ENCODE measurements at regions not wholly inside any gene's neighbourhood (a gene's known extent, or its start where the extent isn't known, plus 50 kb on each side); places are given as distances from the start of the nearest gene placed in this dataset.

GRCh38 chr20:48070991-48071652 lies 285.8 kb upstream of the SULF2 start:
- WGBS (ENCODE audit: insufficient coverage, low lambda C conversion rate) = no CpG with 5 or more reads among the region's 5 CpGs
- no peak for DNase-seq

GRCh38 chr20:48069596-48069995 lies 284.3 kb upstream of the SULF2 start:
- Histone ChIP-seq H3K4me1 (ENCODE audit: control insufficient read depth, insufficient read depth, low read length) (no peaks in the 10 kb centered on the region), H3K27me3 (ENCODE audit: control insufficient read depth, insufficient read depth, low read length) (no peaks in the 10 kb centered on the region), H3K4me3 (ENCODE audit: low read length) (no peak overlapping the region), H3K27ac (ENCODE audit: low read length) (no peak overlapping the region), H3K9me3 (ENCODE audit: control insufficient read depth, low read depth, low read length) (no peaks in the 10 kb centered on the region), H3K36me3 (ENCODE audit: control insufficient read depth, insufficient read depth, low read length) (no peaks in the 10 kb centered on the region)
- DNase-seq = no peak
- no CpG with 5 or more reads among the region's 3 CpGs for WGBS (ENCODE audit: insufficient coverage, low lambda C conversion rate)

More at GRCh38 chr20:48070991-48071652, 285.8 kb upstream of the SULF2 start:
- no peak overlapping the region for H3K27ac ChIP-seq (ENCODE audit: low read length)
- H3K4me3 ChIP-seq (ENCODE audit: low read length) = no peak overlapping the region
- no peaks in the 10 kb centered on the region for H3K4me1 ChIP-seq (ENCODE audit: control insufficient read depth, insufficient read depth, low read length)
- H3K27me3 ChIP-seq (ENCODE audit: control insufficient read depth, insufficient read depth, low read length) = no peaks in the 10 kb centered on the region
- no peaks in the 10 kb centered on the region for H3K9me3 ChIP-seq (ENCODE audit: control insufficient read depth, low read depth, low read length)
- no peaks in the 10 kb centered on the region for H3K36me3 ChIP-seq (ENCODE audit: control insufficient read depth, insufficient read depth, low read length)

- H3K4me1 ChIP-seq (ENCODE audit: control insufficient read depth, insufficient read depth, low read length) = no peaks in the 10 kb centered on the region
- H3K27ac ChIP-seq (ENCODE audit: low read length) = no peak overlapping the region
- no peak for DNase-seq
- no peaks in the 10 kb centered on the region for H3K9me3 ChIP-seq (ENCODE audit: control insufficient read depth, low read depth, low read length)
- H3K36me3 ChIP-seq (ENCODE audit: control insufficient read depth, insufficient read depth, low read length) = no peaks in the 10 kb centered on the region
- no peaks in the 10 kb centered on the region for H3K27me3 ChIP-seq (ENCODE audit: control insufficient read depth, insufficient read depth, low read length)
- H3K4me3 ChIP-seq (ENCODE audit: low read length) = no peak overlapping the region
- WGBS (ENCODE audit: insufficient coverage, low lambda C conversion rate) = no CpG with 5 or more reads among the region's 3 CpGs
These were observed 281.6 kb upstream of the SULF2 start for GRCh38 chr20:48066851-48067250.

- DNase-seq = no peak
- no peaks in the 10 kb centered on the region for H3K36me3 ChIP-seq (ENCODE audit: control insufficient read depth, insufficient read depth, low read length)
- no peak overlapping the region for H3K4me3 ChIP-seq (ENCODE audit: low read length)
- WGBS (ENCODE audit: insufficient coverage, low lambda C conversion rate) = 100% methylated on average over 1 of the region's 13 CpGs
- no peaks in the 10 kb centered on the region for H3K4me1 ChIP-seq (ENCODE audit: control insufficient read depth, insufficient read depth, low read length)
- no peaks in the 10 kb centered on the region for H3K27me3 ChIP-seq (ENCODE audit: control insufficient read depth, insufficient read depth, low read length)
- H3K27ac ChIP-seq (ENCODE audit: low read length) = no peak overlapping the region
- H3K9me3 ChIP-seq (ENCODE audit: control insufficient read depth, low read depth, low read length) = no peaks in the 10 kb centered on the region
These were observed 281.0 kb upstream of the SULF2 start for GRCh38 chr20:48066246-48066645.

GRCh38 chr20:48065833-48066232 lies 280.6 kb upstream of the SULF2 start:
- H3K4me1 ChIP-seq (ENCODE audit: control insufficient read depth, insufficient read depth, low read length) = no peaks in the 10 kb centered on the region
- no peak overlapping the region for H3K4me3 ChIP-seq (ENCODE audit: low read length)
- H3K9me3 ChIP-seq (ENCODE audit: control insufficient read depth, low read depth, low read length) = no peaks in the 10 kb centered on the region
- no peak overlapping the region for H3K27ac ChIP-seq (ENCODE audit: low read length)
- whole genome bisulfite sequencing (ENCODE audit: insufficient coverage, low lambda C conversion rate) = no CpG with 5 or more reads among the region's 1 CpG
- no peaks in the 10 kb centered on the region for H3K27me3 ChIP-seq (ENCODE audit: control insufficient read depth, insufficient read depth, low read length)
- DNase-seq = no peak
- H3K36me3 ChIP-seq (ENCODE audit: control insufficient read depth, insufficient read depth, low read length) = no peaks in the 10 kb centered on the region

GRCh38 chr20:48064929-48065328 lies 279.6 kb upstream of the SULF2 start:
- H3K27ac ChIP-seq (ENCODE audit: low read length) = no peak overlapping the region
- no peaks in the 10 kb centered on the region for H3K27me3 ChIP-seq (ENCODE audit: control insufficient read depth, insufficient read depth, low read length)
- H3K9me3 ChIP-seq (ENCODE audit: control insufficient read depth, low read depth, low read length) = no peaks in the 10 kb centered on the region
- no CpG with 5 or more reads among the region's 4 CpGs for WGBS (ENCODE audit: insufficient coverage, low lambda C conversion rate)
- no peaks in the 10 kb centered on the region for H3K36me3 ChIP-seq (ENCODE audit: control insufficient read depth, insufficient read depth, low read length)
- H3K4me3 ChIP-seq (ENCODE audit: low read length) = no peak overlapping the region
- DNase-seq = no peak
- no peaks in the 10 kb centered on the region for H3K4me1 ChIP-seq (ENCODE audit: control insufficient read depth, insufficient read depth, low read length)

- Histone ChIP-seq H3K36me3 (ENCODE audit: control insufficient read depth, insufficient read depth, low read length) (no peaks in the 10 kb centered on the region), H3K9me3 (ENCODE audit: control insufficient read depth, low read depth, low read length) (peaks cover 8% of the 10 kb centered on the region), H3K4me1 (ENCODE audit: control insufficient read depth, insufficient read depth, low read length) (no peaks in the 10 kb centered on the region), H3K27ac (ENCODE audit: low read length) (no peak overlapping the region), H3K4me3 (ENCODE audit: low read length) (no peak overlapping the region), H3K27me3 (ENCODE audit: control insufficient read depth, insufficient read depth, low read length) (no peaks in the 10 kb centered on the region)
- no peak for DNase-seq
- WGBS (ENCODE audit: insufficient coverage, low lambda C conversion rate) = 89% methylated on average over 3 of the region's 16 CpGs
These were observed 275.8 kb upstream of the SULF2 start for GRCh38 chr20:48060841-48061720.

GRCh38 chr20:48058611-48059559 lies 273.6 kb upstream of the SULF2 start:
- Histone ChIP-seq H3K27me3 (ENCODE audit: control insufficient read depth, insufficient read depth, low read length) (no peaks in the 10 kb centered on the region), H3K36me3 (ENCODE audit: control insufficient read depth, insufficient read depth, low read length) (no peaks in the 10 kb centered on the region), H3K4me3 (ENCODE audit: low read length) (no peak overlapping the region), H3K27ac (ENCODE audit: low read length) (no peak overlapping the region), H3K4me1 (ENCODE audit: control insufficient read depth, insufficient read depth, low read length) (no peaks in the 10 kb centered on the region), H3K9me3 (ENCODE audit: control insufficient read depth, low read depth, low read length) (peaks cover 8% of the 10 kb centered on the region)
- no CpG with 5 or more reads among the region's 31 CpGs for WGBS (ENCODE audit: insufficient coverage, low lambda C conversion rate)
- no peak for DNase-seq

GRCh38 chr20:48057739-48058138 lies 272.5 kb upstream of the SULF2 start:
- WGBS (ENCODE audit: insufficient coverage, low lambda C conversion rate) = no CpG with 5 or more reads among the region's 1 CpG
- DNase-seq = no peak
- H3K36me3 ChIP-seq (ENCODE audit: control insufficient read depth, insufficient read depth, low read length) = no peaks in the 10 kb centered on the region
- H3K27me3 ChIP-seq (ENCODE audit: control insufficient read depth, insufficient read depth, low read length) = peaks cover 3% of the 10 kb centered on the region
- no peaks in the 10 kb centered on the region for H3K4me1 ChIP-seq (ENCODE audit: control insufficient read depth, insufficient read depth, low read length)
- no peak overlapping the region for H3K27ac ChIP-seq (ENCODE audit: low read length)
- H3K9me3 ChIP-seq (ENCODE audit: control insufficient read depth, low read depth, low read length) = peaks cover 8% of the 10 kb centered on the region
- no peak overlapping the region for H3K4me3 ChIP-seq (ENCODE audit: low read length)

GRCh38 chr20:48057251-48057650 lies 272.0 kb upstream of the SULF2 start:
- Histone ChIP-seq H3K27me3 (ENCODE audit: control insufficient read depth, insufficient read depth, low read length) (peaks cover 3% of the 10 kb centered on the region), H3K4me1 (ENCODE audit: control insufficient read depth, insufficient read depth, low read length) (no peaks in the 10 kb centered on the region), H3K4me3 (ENCODE audit: low read length) (no peak overlapping the region), H3K36me3 (ENCODE audit: control insufficient read depth, insufficient read depth, low read length) (no peaks in the 10 kb centered on the region), H3K9me3 (ENCODE audit: control insufficient read depth, low read depth, low read length) (peaks cover 8% of the 10 kb centered on the region), H3K27ac (ENCODE audit: low read length) (no peak overlapping the region)
- 100% methylated on average over 2 of the region's 6 CpGs for WGBS (ENCODE audit: insufficient coverage, low lambda C conversion rate)
- DNase-seq = no peak
